Mesenchymal stem cell (in vitro differentiated cells and primary cell): ENCODE measurements at regions not wholly inside any gene's neighbourhood (a gene's known extent, or its start where the extent isn't known, plus 50 kb on each side); places are given as distances from the start of the nearest gene placed in this dataset.

Source experiments
- DNase-seq: peaks from one replicate; pipeline ENCODE4 v3.0.0-alpha.2; 2013
- H2AFZ ChIP-seq: one replicate; pipeline ENCODE4 v1.6.1; 2013; ENCODE audit warnings: low read depth, mild to moderate bottlenecking, control low read depth, inconsistent platforms, low read length, moderate library complexity
- H2AK5ac ChIP-seq: 2 replicates; pipeline ENCODE4 v1.6.1; 2013; ENCODE audit warnings: low read length, moderate library complexity, mild to moderate bottlenecking, inconsistent platforms; ENCODE audit not compliant: severe bottlenecking
- H2BK120ac ChIP-seq: one replicate; pipeline ENCODE4 v1.6.1; 2013; ENCODE audit warnings: low read depth, mild to moderate bottlenecking, inconsistent platforms, low read length, moderate library complexity
- H2BK12ac ChIP-seq, 2 experiments: one replicate each; pipeline ENCODE4 v1.6.1; 2013; ENCODE audit warnings: inconsistent platforms in 2 of 2, low read length in 2 of 2, mild to moderate bottlenecking in 2 of 2, moderate library complexity in 2 of 2, control low read depth in 1 of 2
- H2BK15ac ChIP-seq: one replicate; pipeline ENCODE4 v1.6.1; 2013; ENCODE audit warnings: mild to moderate bottlenecking, low read depth, inconsistent platforms; ENCODE audit not compliant: poor library complexity, severe bottlenecking
- H2BK5ac ChIP-seq: 2 replicates; pipeline ENCODE4 v1.6.1; 2013; ENCODE audit warnings: low read depth, mild to moderate bottlenecking, low read length, control low read depth, inconsistent platforms; ENCODE audit not compliant: poor library complexity, severe bottlenecking
- H3K14ac ChIP-seq, 2 experiments: one replicate each; pipeline ENCODE4 v1.6.1; 2013; ENCODE audit warnings: inconsistent platforms in 2 of 2, low read length in 2 of 2, control low read depth in 1 of 2, mild to moderate bottlenecking in 1 of 2, moderate library complexity in 1 of 2
- H3K18ac ChIP-seq, 2 experiments: one replicate each; pipeline ENCODE4 v1.6.1; 2013; ENCODE audit warnings: inconsistent platforms in 2 of 2, low read length in 2 of 2, control low read depth in 1 of 2, low read depth in 1 of 2, mild to moderate bottlenecking in 1 of 2
- H3K23ac ChIP-seq, 2 experiments: one replicate each; pipeline ENCODE4 v1.6.1; 2013; ENCODE audit warnings: inconsistent platforms in 2 of 2, low read length in 2 of 2, mild to moderate bottlenecking in 2 of 2, moderate library complexity in 2 of 2, control low read depth in 1 of 2
- H3K27ac ChIP-seq: 2 replicates; pipeline ENCODE4 v1.5.1; 2013; ENCODE audit warnings: mild to moderate bottlenecking, moderate library complexity, low read length, control low read depth, inconsistent platforms; ENCODE audit not compliant: poor library complexity, severe bottlenecking
- H3K27me3 ChIP-seq, 2 experiments: 2 replicates each; pipeline versions ENCODE4 v1.6.1 to v1.7.0; 2013; ENCODE audit warnings: low read length in 2 of 2, mild to moderate bottlenecking in 2 of 2, moderate library complexity in 2 of 2, control low read depth in 1 of 2, inconsistent platforms in 1 of 2; ENCODE audit not compliant: control insufficient read depth in 1 of 2, insufficient read depth in 1 of 2
- H3K36me3 ChIP-seq, 2 experiments: 2 replicates each; pipeline versions ENCODE4 v1.6.1 to v1.7.0; 2013; ENCODE audit warnings: low read length in 2 of 2, control low read depth in 1 of 2, inconsistent platforms in 1 of 2, low read depth in 1 of 2, mild to moderate bottlenecking in 1 of 2; ENCODE audit not compliant: insufficient read depth in 2 of 2, control insufficient read depth in 1 of 2
- H3K4ac ChIP-seq, 2 experiments: one replicate each; pipeline ENCODE4 v1.6.1; 2013; ENCODE audit warnings: inconsistent platforms in 2 of 2, low read length in 2 of 2, mild to moderate bottlenecking in 2 of 2, moderate library complexity in 2 of 2, control low read depth in 1 of 2, low read depth in 1 of 2
- H3K4me1 ChIP-seq: 2 replicates; pipeline ENCODE4 v1.6.1; 2013; ENCODE audit warnings: low read depth, low read length, control low read depth; ENCODE audit not compliant: control insufficient read depth, insufficient read depth
- H3K4me2 ChIP-seq: 2 replicates; pipeline ENCODE4 v1.6.1; 2013; ENCODE audit warnings: low read length, mild to moderate bottlenecking, inconsistent platforms; ENCODE audit not compliant: poor library complexity, severe bottlenecking
- H3K4me3 ChIP-seq, 2 experiments: 2 replicates each; pipeline versions ENCODE4 v1.5.1 to v1.7.0; 2013; ENCODE audit warnings: low read length in 2 of 2, mild to moderate bottlenecking in 2 of 2, control low read depth in 1 of 2, low read depth in 1 of 2; ENCODE audit not compliant: insufficient read depth in 1 of 2
- H3K79me1 ChIP-seq: replicated peaks from 2 replicates; pipeline ENCODE4 v1.6.1; 2013; ENCODE audit warnings: mild to moderate bottlenecking, control low read depth, low read length, inconsistent platforms; ENCODE audit not compliant: poor library complexity, severe bottlenecking
- H3K9ac ChIP-seq: 2 replicates; pipeline ENCODE4 v1.7.0; 2013; ENCODE audit warnings: mild to moderate bottlenecking, low read length, moderate library complexity
- H3K9me3 ChIP-seq: 2 replicates; pipeline ENCODE4 v1.7.0; 2013; ENCODE audit warnings: mild to moderate bottlenecking, low read length; ENCODE audit not compliant: control insufficient read depth
- H4K8ac ChIP-seq: one replicate; pipeline ENCODE4 v1.6.1; 2013; ENCODE audit warnings: inconsistent platforms, mild to moderate bottlenecking, low read length, moderate library complexity
- H4K91ac ChIP-seq: one replicate; pipeline ENCODE4 v1.6.1; 2013; ENCODE audit warnings: mild to moderate bottlenecking, low read length, inconsistent platforms
- WGBS: methylation state at CpG from one replicate; pipeline ENCODE4 v1.1.7; 2013; ENCODE audit warnings: mixed read lengths; 5-methylcytosine and 5-hydroxymethylcytosine counted together

- Histone ChIP-seq H3K27me3 (peaks cover 0 to 7% of the 10 kb centered on the region in 2 experiments), H2BK12ac (no peak overlapping the region), H4K8ac (no peak overlapping the region), H3K4ac (no peak overlapping the region), H4K91ac (no peak overlapping the region), H3K4me2 (peak overlapping the region; percentile 5), H3K9ac (no peak overlapping the region), H3K4me3 (no peak overlapping the region), H2BK120ac (no peak overlapping the region), H2AFZ (no peak overlapping the region), H2BK5ac (no peak overlapping the region), H2BK15ac (no peak overlapping the region), H2AK5ac (no peak overlapping the region), H3K23ac (no peak overlapping the region), H3K9me3 (no peaks in the 10 kb centered on the region), H3K14ac (no peak overlapping the region), H3K79me1 (no peaks in the 10 kb centered on the region), H3K4me1 (no peaks in the 10 kb centered on the region), H3K36me3 (no peaks in the 10 kb centered on the region), H3K18ac (no peak overlapping the region), H3K27ac (no peak overlapping the region)
- 15% methylated on average over 4 of the region's 9 CpGs for WGBS
- DNase-seq: no peak
Measured at GRCh38 chr16:6642271-6642670, 690.4 kb upstream of the RBFOX1 start.

GRCh38 chr16:6641091-6641490 lies 691.6 kb upstream of the RBFOX1 start:
- WGBS: 89% methylated on average over 8 of the region's 10 CpGs
- no peak overlapping the region for H3K23ac ChIP-seq
- H3K18ac ChIP-seq: no peak overlapping the region
- H3K79me1 ChIP-seq: no peaks in the 10 kb centered on the region
- no peak overlapping the region for H3K4ac ChIP-seq
- DNase-seq: no peak
- no peak overlapping the region for H3K4me3 ChIP-seq
- H2BK12ac ChIP-seq: no peak overlapping the region
- no peaks in the 10 kb centered on the region for H3K9me3 ChIP-seq
- H2BK5ac ChIP-seq: no peak overlapping the region
- H3K9ac ChIP-seq: no peak overlapping the region
- H3K36me3 ChIP-seq: no peaks in the 10 kb centered on the region
- peaks cover 0 to 7% of the 10 kb centered on the region in 2 experiments for H3K27me3 ChIP-seq
- H3K14ac ChIP-seq: no peak overlapping the region
- H2AK5ac ChIP-seq: no peak overlapping the region
- no peak overlapping the region for H2AFZ ChIP-seq
- no peak overlapping the region for H2BK15ac ChIP-seq
- H2BK120ac ChIP-seq: no peak overlapping the region
- H3K4me1 ChIP-seq: no peaks in the 10 kb centered on the region
- H3K27ac ChIP-seq: no peak overlapping the region
- no peak overlapping the region for H3K4me2 ChIP-seq
- H4K91ac ChIP-seq: no peak overlapping the region
- H4K8ac ChIP-seq: no peak overlapping the region

DNA sequence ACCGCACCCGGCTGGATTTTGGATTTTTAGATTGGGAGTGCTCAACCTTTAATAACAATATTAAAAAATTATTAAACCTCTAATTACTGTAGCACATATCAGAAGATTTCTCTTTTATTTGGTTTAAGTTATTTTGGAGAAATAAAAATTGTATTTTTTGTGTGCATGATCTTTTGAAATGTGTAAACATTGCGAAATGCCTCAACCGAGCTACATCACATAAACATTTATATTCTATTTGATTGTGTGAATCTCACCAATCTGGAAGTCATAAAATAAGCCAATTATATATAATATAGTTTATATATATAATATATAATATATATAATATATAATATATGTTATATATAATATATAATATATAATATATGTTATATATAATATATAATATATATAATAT lies 696.2 kb upstream of the RBFOX1 start:
- H2AK5ac ChIP-seq: no peak overlapping the region
- H2AFZ ChIP-seq: no peak overlapping the region
- no peak overlapping the region for H2BK120ac ChIP-seq
- H4K91ac ChIP-seq: no peak overlapping the region
- H3K36me3 ChIP-seq: no peaks in the 10 kb centered on the region
- H3K18ac ChIP-seq: no peak overlapping the region
- H3K4me2 ChIP-seq: no peak overlapping the region
- H3K23ac ChIP-seq: no peak overlapping the region
- no peak overlapping the region for H4K8ac ChIP-seq
- no peaks in the 10 kb centered on the region for H3K9me3 ChIP-seq
- no peak overlapping the region for H3K27ac ChIP-seq
- H3K9ac ChIP-seq: no peak overlapping the region
- H3K27me3 ChIP-seq: no peaks in the 10 kb centered on the region
- H2BK12ac ChIP-seq: no peak overlapping the region
- no CpG with 5 or more reads among the region's 4 CpGs for WGBS
- no peak overlapping the region for H3K4ac ChIP-seq
- no peak overlapping the region for H2BK15ac ChIP-seq
- no peaks in the 10 kb centered on the region for H3K4me1 ChIP-seq
- DNase-seq: no peak
- H2BK5ac ChIP-seq: no peak overlapping the region
- no peak overlapping the region for H3K4me3 ChIP-seq
- H3K79me1 ChIP-seq: no peaks in the 10 kb centered on the region
- no peak overlapping the region for H3K14ac ChIP-seq

DNA sequence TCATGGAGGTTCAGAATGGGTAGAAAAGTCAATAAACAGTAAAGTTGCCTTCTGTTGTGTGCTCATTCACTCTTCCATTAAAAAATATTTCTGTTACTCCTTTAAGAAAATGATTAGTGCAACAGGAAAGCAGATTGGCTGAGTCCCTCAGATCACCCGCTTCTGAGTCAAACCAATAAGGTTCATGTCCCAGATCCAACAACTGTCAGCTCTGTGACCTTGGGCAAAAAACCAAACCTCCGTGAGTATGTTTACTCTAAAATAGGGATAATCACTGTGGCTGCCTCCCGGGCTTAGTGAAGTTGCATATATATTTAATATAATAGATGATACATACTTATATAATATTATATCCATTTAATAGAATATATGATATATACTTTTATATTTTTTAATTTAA lies 698.5 kb upstream of the RBFOX1 start:
- Histone ChIP-seq H3K23ac (no peak overlapping the region), H2BK5ac (no peak overlapping the region), H3K27me3 (no peaks in the 10 kb centered on the region), H3K4ac (no peak overlapping the region), H3K36me3 (no peaks in the 10 kb centered on the region), H3K4me3 (no peak overlapping the region), H3K18ac (no peak overlapping the region), H2BK15ac (no peak overlapping the region), H3K4me2 (no peak overlapping the region), H3K9ac (no peak overlapping the region), H2AFZ (no peak overlapping the region), H4K8ac (no peak overlapping the region), H3K4me1 (no peaks in the 10 kb centered on the region), H3K27ac (no peak overlapping the region), H4K91ac (no peak overlapping the region), H3K14ac (no peak overlapping the region), H2BK12ac (no peak overlapping the region), H2AK5ac (no peak overlapping the region), H3K79me1 (no peaks in the 10 kb centered on the region), H3K9me3 (no peaks in the 10 kb centered on the region), H2BK120ac (no peak overlapping the region)
- DNase-seq: no peak
- WGBS: 80% methylated on average over 1 of the region's 3 CpGs
